ENCODE measurements at regions not wholly inside any gene's neighbourhood (a gene's known extent, or its start where the extent isn't known, plus 50 kb on each side); places are given as distances from the start of the nearest gene placed in this dataset.

DNA sequence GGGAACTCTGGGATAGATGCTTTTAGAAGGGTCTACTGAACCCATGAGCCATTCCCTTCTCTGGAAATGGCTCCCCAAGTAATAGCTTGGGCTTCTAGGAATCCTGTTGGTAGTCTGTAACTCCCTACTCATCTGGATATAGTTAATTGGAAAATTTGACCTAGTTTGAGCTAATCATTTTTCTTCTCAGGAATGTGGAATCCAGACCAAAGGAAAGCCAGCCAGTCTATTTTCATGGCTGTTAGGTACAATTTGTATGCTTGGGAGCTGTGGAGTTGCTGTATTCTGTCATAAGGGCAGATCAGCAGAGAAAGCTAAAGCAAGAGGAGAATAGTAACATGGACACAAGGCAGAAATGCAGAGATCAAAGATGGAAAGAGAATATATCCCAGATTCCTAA is 71.6 kb upstream of the C1GALT1 start:
- DNase-seq, result no peak

DNA sequence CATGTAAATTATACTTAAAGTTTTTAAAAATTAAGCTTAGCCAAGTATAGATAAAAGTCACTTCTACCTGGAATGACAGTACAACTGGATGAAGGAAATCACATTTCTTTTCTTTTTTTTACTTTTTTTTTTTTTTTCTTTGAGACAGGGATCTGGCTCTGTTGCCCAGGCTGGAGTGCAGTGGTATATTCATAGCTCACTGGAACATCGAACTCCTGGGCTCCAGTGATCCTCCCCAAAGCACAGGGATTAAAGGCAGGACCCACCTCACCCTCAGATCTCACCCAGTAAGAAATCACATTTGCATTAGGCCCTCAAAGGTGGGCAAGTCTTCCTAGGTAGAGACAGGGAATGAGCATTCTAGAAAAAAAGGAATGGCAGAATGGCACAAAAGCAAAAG is 69.5 kb upstream of the C1GALT1 start:
- DNase-seq, result no peak
- no peak for FAIRE-seq
- Histone ChIP-seq H3K4me3 (no peak overlapping the region), H3K4me1 (peaks cover 5 to 11% (median 9%) of the 10 kb centered on the region in 3 donors), H3K9me3 (no peaks in the 10 kb centered on the region), H3K36me3 (no peaks in the 10 kb centered on the region), H3K27ac (no peak overlapping the region), H3K27me3 (no peaks in the 10 kb centered on the region)
- 95 to 100% methylated on average over 1 of the region's 1 CpG for WGBS, 2 donors
- TF ChIP-seq, protein P1, sequence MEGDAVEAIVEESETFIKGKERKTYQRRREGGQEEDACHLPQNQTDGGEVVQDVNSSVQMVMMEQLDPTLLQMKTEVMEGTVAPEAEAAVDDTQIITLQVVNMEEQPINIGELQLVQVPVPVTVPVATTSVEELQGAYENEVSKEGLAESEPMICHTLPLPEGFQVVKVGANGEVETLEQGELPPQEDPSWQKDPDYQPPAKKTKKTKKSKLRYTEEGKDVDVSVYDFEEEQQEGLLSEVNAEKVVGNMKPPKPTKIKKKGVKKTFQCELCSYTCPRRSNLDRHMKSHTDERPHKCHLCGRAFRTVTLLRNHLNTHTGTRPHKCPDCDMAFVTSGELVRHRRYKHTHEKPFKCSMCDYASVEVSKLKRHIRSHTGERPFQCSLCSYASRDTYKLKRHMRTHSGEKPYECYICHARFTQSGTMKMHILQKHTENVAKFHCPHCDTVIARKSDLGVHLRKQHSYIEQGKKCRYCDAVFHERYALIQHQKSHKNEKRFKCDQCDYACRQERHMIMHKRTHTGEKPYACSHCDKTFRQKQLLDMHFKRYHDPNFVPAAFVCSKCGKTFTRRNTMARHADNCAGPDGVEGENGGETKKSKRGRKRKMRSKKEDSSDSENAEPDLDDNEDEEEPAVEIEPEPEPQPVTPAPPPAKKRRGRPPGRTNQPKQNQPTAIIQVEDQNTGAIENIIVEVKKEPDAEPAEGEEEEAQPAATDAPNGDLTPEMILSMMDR (IDR thresholded peaks at IDR 0.05), result no peak
- ATAC-seq, result no peak
- intact Hi-C loops (cut with DNase I), result no loop called here

More for the DNA sequence above, 71.6 kb upstream of the C1GALT1 start:
- intact Hi-C loops (cut with DNase I), result no loop called here
- no peaks in the 10 kb centered on the region for H3K9me3 ChIP-seq
- H3K27ac ChIP-seq, result no peak overlapping the region
- ATAC-seq, result no peak
- H3K27me3 ChIP-seq, result no peaks in the 10 kb centered on the region
- H3K36me3 ChIP-seq, result no peaks in the 10 kb centered on the region
- H3K4me3 ChIP-seq, result no peak overlapping the region
- FAIRE-seq, result no peak
- H3K4me1 ChIP-seq, result peaks cover 5 to 11% (median 9%) of the 10 kb centered on the region in 3 donors
- TF ChIP-seq, protein P1 (IDR thresholded peaks at IDR 0.05), result no peak

DNA sequence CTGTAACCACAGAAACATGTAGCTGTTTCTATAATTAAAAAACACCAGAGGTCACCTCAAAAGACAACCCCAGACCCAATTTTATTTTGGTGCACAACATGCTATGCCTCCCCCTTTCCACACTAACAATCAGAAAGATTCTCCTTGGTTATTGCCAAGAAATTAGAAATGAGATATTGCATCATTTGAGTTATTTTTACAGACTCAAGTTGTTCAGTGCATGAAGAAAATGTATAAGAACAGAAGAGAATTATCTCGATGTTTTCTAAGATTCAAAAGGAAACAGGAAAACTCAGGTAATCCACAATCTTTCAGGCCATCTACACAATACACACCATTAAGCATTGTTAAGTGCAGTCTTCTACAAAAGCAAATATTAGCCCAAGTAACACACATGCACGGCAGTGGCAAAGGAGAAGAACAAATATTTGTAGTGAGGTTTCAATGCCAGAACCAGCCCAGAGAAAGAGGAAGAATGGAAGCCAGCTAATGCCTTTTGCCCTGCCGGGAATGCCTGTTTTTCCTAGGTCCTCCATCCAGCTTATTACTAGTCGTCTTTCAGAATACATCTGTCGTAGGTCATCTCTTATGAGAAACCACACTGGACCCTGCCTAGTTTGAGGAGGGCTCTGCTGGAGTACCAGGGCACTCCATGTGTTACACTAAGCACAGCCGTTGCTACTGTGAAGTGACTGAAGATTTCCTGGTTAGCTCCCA is 67.6 kb upstream of the C1GALT1 start:
- H3K27ac ChIP-seq, result no peak overlapping the region
- 19 to 22% methylated on average over 6 of the region's 6 CpGs for WGBS, 2 donors

DNA sequence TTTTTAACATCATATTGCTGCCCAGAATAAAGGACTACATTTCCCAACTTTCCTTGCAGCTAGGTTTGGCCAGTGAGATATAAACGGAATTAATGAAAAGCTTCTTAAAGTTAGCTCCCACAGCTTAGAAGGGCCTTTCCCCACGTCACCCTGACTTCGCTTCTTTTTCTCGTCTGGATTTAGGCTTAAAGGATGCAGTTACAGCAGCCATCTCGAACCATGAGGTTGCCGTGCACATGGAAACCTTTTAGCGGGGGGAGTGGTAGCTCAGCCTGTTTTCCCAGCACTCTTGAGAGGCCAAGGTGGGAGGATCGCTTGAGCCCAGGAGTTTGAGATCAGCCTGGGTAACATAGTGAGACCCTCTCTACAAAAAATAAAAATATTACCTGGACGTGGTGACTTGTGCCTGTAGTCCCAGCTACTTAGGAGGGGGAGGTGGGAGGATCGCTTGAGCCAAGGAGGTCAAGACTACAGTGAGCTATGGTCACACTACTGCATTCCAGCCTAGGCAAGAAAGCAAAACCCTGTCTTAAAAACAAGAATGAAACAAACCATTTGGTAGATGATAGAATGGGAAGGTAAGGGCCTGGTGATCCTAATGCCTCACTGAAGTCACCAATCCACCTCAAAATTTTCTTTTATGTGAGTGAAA is 64.3 kb upstream of the C1GALT1 start:
- FAIRE-seq (no peak), DNase-seq (no peak), ATAC-seq (no peak)
- intact Hi-C loops (cut with DNase I), result no loop called here
- Histone ChIP-seq H3K9me3 (no peaks in the 10 kb centered on the region), H3K36me3 (no peaks in the 10 kb centered on the region), H3K4me3 (no peak overlapping the region), H3K27ac (no peak overlapping the region), H3K4me1 (peaks cover 5 to 20% (median 15%) of the 10 kb centered on the region in 3 donors), H3K27me3 (no peaks in the 10 kb centered on the region)
- WGBS, 2 donors, result 89 to 94% methylated on average over 10 of the region's 10 CpGs
- TF ChIP-seq, protein P1 (IDR thresholded peaks at IDR 0.05), result no peak

More for the DNA sequence above, 67.6 kb upstream of the C1GALT1 start:
- Histone ChIP-seq H3K9me3 (no peaks in the 10 kb centered on the region), H3K4me3 (no peak overlapping the region), H3K4me1 (peaks cover 5 to 20% (median 9%) of the 10 kb centered on the region in 3 donors), H3K27me3 (no peaks in the 10 kb centered on the region), H3K36me3 (no peaks in the 10 kb centered on the region)
- no peak for FAIRE-seq
- intact Hi-C loops (cut with DNase I), result no loop called here
- TF ChIP-seq, protein P1 (IDR thresholded peaks at IDR 0.05), result no peak
- ATAC-seq, result peak; percentile 94 to 98 (median 96)
- peak in 2 of 6 donors; percentile 35 for DNase-seq

DNA sequence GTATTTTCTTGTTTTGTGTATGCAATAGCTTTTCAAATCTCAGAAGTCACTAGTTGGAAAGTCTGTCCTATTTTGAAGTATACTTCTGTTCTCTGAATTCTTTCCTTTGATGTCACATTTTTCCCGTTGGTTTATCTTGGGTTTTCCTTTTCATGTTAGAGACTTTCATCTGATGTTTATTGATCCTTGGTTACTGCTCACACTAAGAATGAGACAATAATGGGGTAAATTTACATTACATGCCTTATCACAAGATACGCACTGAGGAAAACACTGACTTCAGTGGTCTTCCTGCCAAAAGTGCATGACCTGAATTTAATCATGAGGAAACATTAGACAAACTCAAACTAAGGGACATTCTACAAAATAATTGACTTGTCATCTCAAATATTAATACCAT is 63.5 kb upstream of the C1GALT1 start:
- Histone ChIP-seq H3K27me3 (no peaks in the 10 kb centered on the region), H3K4me3 (no peak overlapping the region), H3K27ac (no peak overlapping the region), H3K4me1 (peaks cover 5 to 20% (median 17%) of the 10 kb centered on the region in 3 donors), H3K36me3 (no peaks in the 10 kb centered on the region), H3K9me3 (no peaks in the 10 kb centered on the region)
- TF ChIP-seq, protein P1 (IDR thresholded peaks at IDR 0.05), result no peak
- DNase-seq (no peak), ATAC-seq (no peak), FAIRE-seq (no peak)
- 15 to 16% methylated on average over 2 of the region's 2 CpGs for WGBS, 2 donors
- intact Hi-C loops (cut with DNase I), result no loop called here
